Tibial nerve (tissue), 3 donors: ENCODE measurements at regions not wholly inside any gene's neighbourhood (a gene's known extent, or its start where the extent isn't known, plus 50 kb on each side); places are given as distances from the start of the nearest gene placed in this dataset.
"Not testable (repeated sequence)": the region's sequence is repeated elsewhere in the genome, so short reads cannot be mapped to it uniquely, and the experiment has no call there.

Source experiments
- CTCF ChIP-seq, 5 experiments: fragments of 200-600 bp in 3 of 5; fragments of 450-650 bp in 2 of 5; sonication (generic) in 3 of 5; IDR thresholded peaks; one replicate each; pipeline ENCODE4 v1.5.1; 2016 to 2019; ENCODE audit warnings: antibody characterized with exemption in 5 of 5, mild to moderate bottlenecking in 3 of 5, moderate library complexity in 2 of 5
- POLR2A ChIP-seq, 2 donors: fragments of 450-650 bp; IDR thresholded peaks; one replicate each; pipeline ENCODE4 v1.6.1; 2017; ENCODE audit warnings: antibody characterized with exemption in 2 of 2, mild to moderate bottlenecking in 2 of 2, moderate library complexity in 2 of 2

DNA sequence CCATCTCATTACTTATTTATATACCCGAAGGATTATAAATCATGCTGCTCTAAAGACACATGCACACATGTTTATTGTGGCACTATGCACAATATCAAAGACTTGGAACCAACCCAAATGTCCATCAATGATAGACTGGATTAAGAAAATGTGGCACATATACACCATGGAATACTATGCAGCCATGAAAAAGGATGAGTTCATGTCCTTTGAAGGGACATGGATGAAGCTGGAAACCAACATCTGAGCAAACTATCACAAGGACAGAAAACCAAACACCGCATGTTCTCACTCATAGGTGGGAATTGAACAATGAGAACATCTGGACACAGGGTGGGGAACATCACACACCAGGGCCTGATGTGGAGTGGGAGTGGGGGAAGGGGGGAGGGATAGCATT, 645.0 kb upstream of the CDH10 start:
- TF ChIP-seq CTCF, POLR2A (IDR thresholded peaks at IDR 0.05): not testable (repeated sequence)
